Upper lobe of left lung (tissue), 6 donors: ENCODE measurements at regions not wholly inside any gene's neighbourhood (a gene's known extent, or its start where the extent isn't known, plus 50 kb on each side); places are given as distances from the start of the nearest gene placed in this dataset.

Experiments used
- ATAC-seq, 2 donors: fragments of 200-7000 bp; cut with Tn5 transposase; one replicate each; pipeline ENCODE4 v1.9.1; 2022; ENCODE audit warnings: mild to moderate bottlenecking in 2 of 2, moderate library complexity in 2 of 2; ENCODE audit not compliant: low FRiP score in 2 of 2
- DNase-seq, 2 donors: peaks; one replicate each; pipeline ENCODE4 v3.0.0-alpha.2; 2019 to 2020
- H3K27ac ChIP-seq, 4 donors: fragments of 200-600 bp; sonication (generic); one replicate each; pipeline ENCODE4 v1.5.1; 2016 to 2019
- H3K27me3 ChIP-seq, 4 donors: fragments of 200-600 bp; sonication (generic); one replicate each; pipeline ENCODE4 v1.5.1; 2017 to 2019
- H3K36me3 ChIP-seq, 4 donors: fragments of 200-600 bp; sonication (generic); one replicate each; pipeline ENCODE4 v1.5.1; 2016 to 2019
- H3K4me1 ChIP-seq, 4 donors: fragments of 200-600 bp; sonication (generic); one replicate each; pipeline ENCODE4 v1.5.1; 2018 to 2019
- H3K4me3 ChIP-seq, 4 donors: fragments of 200-600 bp; sonication (generic); one replicate each; pipeline ENCODE4 v1.5.1; 2017 to 2019; ENCODE audit warnings: mild to moderate bottlenecking in 2 of 4, moderate library complexity in 1 of 4
- H3K9me3 ChIP-seq, 4 donors: fragments of 200-600 bp; sonication (generic); one replicate each; pipeline ENCODE4 v1.5.1; 2018 to 2019
- CTCF ChIP-seq, 6 experiments: fragments of 450-650 bp in 4 of 6; fragments of 200-600 bp in 2 of 6; sonication (generic) in 2 of 6; IDR thresholded peaks; one replicate each; pipeline ENCODE4 v1.5.1; 2016 to 2019; ENCODE audit warnings: antibody characterized with exemption in 6 of 6
- EP300 ChIP-seq, 4 donors: sonication (generic); formaldehyde crosslinking; IDR thresholded peaks; one replicate each; pipeline ENCODE4 v1.5.1; 2017; ENCODE audit warnings: antibody characterized with exemption in 4 of 4, control low read depth in 2 of 4
- POLR2A ChIP-seq, 4 donors: fragments of 450-650 bp; IDR thresholded peaks; one replicate each; pipeline ENCODE4 v1.5.1; 2016 to 2017; ENCODE audit warnings: antibody characterized with exemption in 4 of 4, mild to moderate bottlenecking in 2 of 4
- POLR2AphosphoS5 ChIP-seq, 2 donors: sonication (generic); formaldehyde crosslinking; IDR thresholded peaks; one replicate each; pipeline ENCODE4 v1.5.1; 2017; ENCODE audit warnings: antibody characterized with exemption in 2 of 2
- WGBS, 2 donors: methylation state at CpG; one replicate each; pipeline ENCODE4 v1.1.5; 2017 to 2018; 5-methylcytosine and 5-hydroxymethylcytosine counted together
- donor health status: DM: no; HTN: no; CAD: no; lungs with moderate emphysema.
- donor health status: DM: no; HTN: yes; CAD: no; lungs with severe emphysema.

GRCh38 chr6:15952231-15953151, 176.4 kb upstream of the MYLIP start:
- H3K36me3 ChIP-seq = no peaks in the 10 kb centered on the region
- 66 to 68% methylated on average over 8 of the region's 8 CpGs for WGBS, 2 donors
- H3K9me3 ChIP-seq = no peaks in the 10 kb centered on the region
- H3K27me3 ChIP-seq = no peaks in the 10 kb centered on the region
- peak overlapping the region in 3 of 4 donors; percentile 7 to 70 (median 41) for H3K27ac ChIP-seq
- peak in 1 of 2 donors; percentile 17 for ATAC-seq
- H3K4me3 ChIP-seq = no peak overlapping the region
- H3K4me1 ChIP-seq = peaks cover 28 to 51% (median 41%) of the 10 kb centered on the region in 4 donors
- peak in 1 of 2 donors; percentile 64 for DNase-seq
- no peak for TF ChIP-seq POLR2AphosphoS5 (IDR thresholded peaks at IDR 0.05)
- TF ChIP-seq EP300 (IDR thresholded peaks at IDR 0.05) = peak in 1 of 4 donors; percentile 40
- TF ChIP-seq POLR2A (IDR thresholded peaks at IDR 0.05) = no peak
- TF ChIP-seq CTCF (IDR thresholded peaks at IDR 0.05) = no peak

- H3K9me3 ChIP-seq = no peaks in the 10 kb centered on the region
- ATAC-seq (no peak), DNase-seq (no peak)
- no peaks in the 10 kb centered on the region for H3K27me3 ChIP-seq
- WGBS, 2 donors = 74 to 82% methylated on average over 3 of the region's 3 CpGs
- peaks cover 19 to 37% (median 29%) of the 10 kb centered on the region in 4 donors for H3K4me1 ChIP-seq
- no peaks in the 10 kb centered on the region for H3K36me3 ChIP-seq
- H3K4me3 ChIP-seq = no peak overlapping the region
- no peak overlapping the region for H3K27ac ChIP-seq
- TF ChIP-seq POLR2A (IDR thresholded peaks at IDR 0.05) (no peak), EP300 (IDR thresholded peaks at IDR 0.05) (no peak), CTCF (IDR thresholded peaks at IDR 0.05) (no peak), POLR2AphosphoS5 (IDR thresholded peaks at IDR 0.05) (no peak)
Observed at GRCh38 chr6:15950962-15951569, 177.8 kb upstream of the MYLIP start.

GRCh38 chr6:15949982-15950381, 178.9 kb upstream of the MYLIP start:
- H3K27me3 ChIP-seq = no peaks in the 10 kb centered on the region
- H3K27ac ChIP-seq = no peak overlapping the region
- no peak for ATAC-seq
- H3K4me3 ChIP-seq = no peak overlapping the region
- no peak for DNase-seq
- TF ChIP-seq POLR2AphosphoS5 (IDR thresholded peaks at IDR 0.05) = no peak
- no peak for TF ChIP-seq POLR2A (IDR thresholded peaks at IDR 0.05)
- peaks cover 19 to 36% (median 27%) of the 10 kb centered on the region in 4 donors for H3K4me1 ChIP-seq
- H3K9me3 ChIP-seq = no peaks in the 10 kb centered on the region
- H3K36me3 ChIP-seq = no peaks in the 10 kb centered on the region
- WGBS, 2 donors = 44 to 82% methylated on average over 1 of the region's 1 CpG

- Histone ChIP-seq H3K4me1 (peaks cover 19 to 35% (median 26%) of the 10 kb centered on the region in 4 donors), H3K27ac (no peak overlapping the region), H3K4me3 (no peak overlapping the region), H3K9me3 (no peaks in the 10 kb centered on the region), H3K36me3 (no peaks in the 10 kb centered on the region), H3K27me3 (no peaks in the 10 kb centered on the region)
- DNase-seq (peak in 1 of 2 donors; percentile 77), ATAC-seq (peak; percentile 53 to 79)
- TF ChIP-seq EP300 (IDR thresholded peaks at IDR 0.05) (peak in 1 of 4 donors; percentile 57), POLR2AphosphoS5 (IDR thresholded peaks at IDR 0.05) (no peak)
- 45 to 55% methylated on average over 10 of the region's 10 CpGs for WGBS, 2 donors
Observed at GRCh38 chr6:15948930-15949900, 179.7 kb upstream of the MYLIP start.

GRCh38 chr6:15947923-15948322, 181.0 kb upstream of the MYLIP start:
- H3K4me3 ChIP-seq = no peak overlapping the region
- ATAC-seq = no peak
- H3K27me3 ChIP-seq = no peaks in the 10 kb centered on the region
- H3K36me3 ChIP-seq = no peaks in the 10 kb centered on the region
- 95 to 99% methylated on average over 4 of the region's 4 CpGs for WGBS, 2 donors
- H3K27ac ChIP-seq = no peak overlapping the region
- no peak for DNase-seq
- TF ChIP-seq POLR2A (IDR thresholded peaks at IDR 0.05) (no peak), CTCF (IDR thresholded peaks at IDR 0.05) (no peak), POLR2AphosphoS5 (IDR thresholded peaks at IDR 0.05) (no peak), EP300 (IDR thresholded peaks at IDR 0.05) (no peak)
- H3K4me1 ChIP-seq = peaks cover 6 to 25% (median 15%) of the 10 kb centered on the region in 4 donors
- no peaks in the 10 kb centered on the region for H3K9me3 ChIP-seq
